ENCODE measurements at regions not wholly inside any gene's neighbourhood (a gene's known extent, or its start where the extent isn't known, plus 50 kb on each side); places are given as distances from the start of the nearest gene placed in this dataset.

GRCh38 chr7:27344471-27344870 lies 101.9 kb downstream of the EVX1 start:
- TF ChIP-seq CTCF (conservative IDR thresholded peaks at IDR 0.05 in 1 of 2, IDR thresholded peaks at IDR 0.05 in 1 of 2; ENCODE audit: extremely low read depth in 1 of 2, insufficient read depth in 1 of 2, low read depth in 1 of 2, low read length in 2 of 2) (no peak), EZH2 (IDR thresholded peaks at IDR 0.05; ENCODE audit: borderline replicate concordance, low read length) (no peak)
